Fibroblast of the aortic adventitia (primary cell): ENCODE measurements at regions not wholly inside any gene's neighbourhood (a gene's known extent, or its start where the extent isn't known, plus 50 kb on each side); places are given as distances from the start of the nearest gene placed in this dataset.

Experiments used
- DNase-seq: peaks from one replicate; pipeline ENCODE4 v3.0.0-alpha.2; 2010; ENCODE audit warnings: low read depth
- H3K4me3 ChIP-seq: 2 replicates; pipeline ENCODE4 v1.5.1; 2011; ENCODE audit warnings: low read depth, mild to moderate bottlenecking, control low read depth, low read length, moderate library complexity
- TF ChIP-seq, protein P1 (sequence below): IDR thresholded peaks from 2 replicates; pipeline ENCODE4 v1.5.1; 2011; ENCODE audit warnings: mild to moderate bottlenecking, low read length, control low read depth, inconsistent platforms; ENCODE audit not compliant: insufficient read depth

DNA sequence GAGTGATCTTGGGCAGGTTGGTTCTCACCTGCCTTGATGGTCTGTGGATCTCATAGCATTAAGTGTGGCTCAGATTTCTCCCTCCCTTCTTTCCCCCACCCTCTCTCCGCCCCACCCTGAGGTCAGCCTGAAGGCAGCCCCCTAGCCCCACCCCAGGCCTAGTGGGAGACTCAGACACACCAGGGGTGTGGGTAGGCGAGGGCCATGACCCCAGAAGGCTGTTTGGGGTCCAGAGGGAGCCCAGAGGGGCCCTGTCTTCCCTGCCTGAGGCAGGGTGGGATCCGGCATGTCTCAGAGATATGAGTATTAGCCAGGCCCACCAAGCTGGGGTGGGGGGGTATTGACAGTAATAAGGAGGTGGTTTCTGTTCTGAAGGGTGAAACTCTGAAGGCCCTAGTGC lies 160.5 kb downstream of the GLI2 start:
- H3K4me3 ChIP-seq: no peak overlapping the region
- TF ChIP-seq, protein P1, sequence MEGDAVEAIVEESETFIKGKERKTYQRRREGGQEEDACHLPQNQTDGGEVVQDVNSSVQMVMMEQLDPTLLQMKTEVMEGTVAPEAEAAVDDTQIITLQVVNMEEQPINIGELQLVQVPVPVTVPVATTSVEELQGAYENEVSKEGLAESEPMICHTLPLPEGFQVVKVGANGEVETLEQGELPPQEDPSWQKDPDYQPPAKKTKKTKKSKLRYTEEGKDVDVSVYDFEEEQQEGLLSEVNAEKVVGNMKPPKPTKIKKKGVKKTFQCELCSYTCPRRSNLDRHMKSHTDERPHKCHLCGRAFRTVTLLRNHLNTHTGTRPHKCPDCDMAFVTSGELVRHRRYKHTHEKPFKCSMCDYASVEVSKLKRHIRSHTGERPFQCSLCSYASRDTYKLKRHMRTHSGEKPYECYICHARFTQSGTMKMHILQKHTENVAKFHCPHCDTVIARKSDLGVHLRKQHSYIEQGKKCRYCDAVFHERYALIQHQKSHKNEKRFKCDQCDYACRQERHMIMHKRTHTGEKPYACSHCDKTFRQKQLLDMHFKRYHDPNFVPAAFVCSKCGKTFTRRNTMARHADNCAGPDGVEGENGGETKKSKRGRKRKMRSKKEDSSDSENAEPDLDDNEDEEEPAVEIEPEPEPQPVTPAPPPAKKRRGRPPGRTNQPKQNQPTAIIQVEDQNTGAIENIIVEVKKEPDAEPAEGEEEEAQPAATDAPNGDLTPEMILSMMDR: no peak
- no peak for DNase-seq

DNA sequence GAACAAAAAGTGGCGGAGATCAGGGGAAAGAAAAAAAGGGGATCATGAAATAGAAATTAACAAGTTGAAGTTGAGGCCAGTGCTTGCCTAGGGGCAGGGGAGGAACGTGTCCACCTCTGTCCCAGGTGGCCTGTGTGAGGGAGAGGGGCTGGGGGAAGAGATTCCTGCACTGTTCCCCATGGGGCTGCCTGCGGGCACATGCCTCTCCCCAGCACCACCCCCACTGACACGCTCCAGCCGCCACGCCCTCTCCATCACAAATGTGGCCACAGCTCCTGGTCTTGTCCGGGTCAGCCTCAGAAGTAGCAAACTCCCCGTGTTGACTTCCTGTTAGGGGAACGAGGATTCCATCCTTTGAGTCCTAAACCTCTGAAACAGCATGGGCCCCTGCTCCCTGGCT lies 161.2 kb downstream of the GLI2 start:
- TF ChIP-seq, protein P1: no peak

DNA sequence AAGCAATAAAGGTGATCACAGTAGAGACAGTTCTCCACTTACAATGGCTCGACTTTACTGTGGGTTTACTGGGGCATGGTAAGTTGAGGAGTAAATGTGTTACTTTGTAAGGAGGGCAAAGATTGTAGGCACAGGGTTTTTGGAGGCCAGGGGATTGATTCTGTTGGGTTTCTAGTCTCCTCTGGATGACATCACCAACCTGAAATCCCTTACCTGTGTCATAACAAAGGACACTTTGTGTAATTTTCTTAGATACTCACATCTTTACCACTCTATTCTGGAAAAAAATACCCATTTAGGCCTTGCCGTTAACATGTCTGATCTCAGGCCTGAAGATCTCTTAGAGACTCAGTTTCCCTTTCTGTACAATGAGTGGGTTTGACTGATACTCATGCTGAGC lies 161.7 kb downstream of the GLI2 start:
- no peak for DNase-seq
- no peak overlapping the region for H3K4me3 ChIP-seq
- TF ChIP-seq, protein P1: no peak

More for the DNA sequence above, 161.2 kb downstream of the GLI2 start:
- H3K4me3 ChIP-seq: no peak overlapping the region
- DNase-seq: no peak

DNA sequence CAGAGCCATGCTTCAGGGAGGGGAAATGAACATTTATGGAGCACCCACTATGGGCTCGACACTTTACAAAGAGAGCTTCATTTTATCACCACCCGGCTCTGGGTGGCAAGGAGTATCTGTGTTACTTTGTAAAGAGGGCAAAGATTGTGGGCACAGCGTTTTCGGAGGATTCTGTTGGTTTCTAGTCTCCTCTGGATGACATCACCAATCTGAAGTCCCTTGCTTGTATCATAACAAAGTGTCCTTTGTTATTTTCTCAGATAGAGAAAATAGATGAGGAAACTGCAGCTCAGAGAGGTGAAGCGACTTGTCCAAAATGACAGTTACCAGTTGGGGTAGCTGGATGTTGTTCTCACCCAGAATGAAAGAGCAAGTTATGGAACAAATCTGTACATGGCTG lies 162.8 kb downstream of the GLI2 start:
- TF ChIP-seq, protein P1: no peak
- DNase-seq: no peak
- H3K4me3 ChIP-seq: no peak overlapping the region

DNA sequence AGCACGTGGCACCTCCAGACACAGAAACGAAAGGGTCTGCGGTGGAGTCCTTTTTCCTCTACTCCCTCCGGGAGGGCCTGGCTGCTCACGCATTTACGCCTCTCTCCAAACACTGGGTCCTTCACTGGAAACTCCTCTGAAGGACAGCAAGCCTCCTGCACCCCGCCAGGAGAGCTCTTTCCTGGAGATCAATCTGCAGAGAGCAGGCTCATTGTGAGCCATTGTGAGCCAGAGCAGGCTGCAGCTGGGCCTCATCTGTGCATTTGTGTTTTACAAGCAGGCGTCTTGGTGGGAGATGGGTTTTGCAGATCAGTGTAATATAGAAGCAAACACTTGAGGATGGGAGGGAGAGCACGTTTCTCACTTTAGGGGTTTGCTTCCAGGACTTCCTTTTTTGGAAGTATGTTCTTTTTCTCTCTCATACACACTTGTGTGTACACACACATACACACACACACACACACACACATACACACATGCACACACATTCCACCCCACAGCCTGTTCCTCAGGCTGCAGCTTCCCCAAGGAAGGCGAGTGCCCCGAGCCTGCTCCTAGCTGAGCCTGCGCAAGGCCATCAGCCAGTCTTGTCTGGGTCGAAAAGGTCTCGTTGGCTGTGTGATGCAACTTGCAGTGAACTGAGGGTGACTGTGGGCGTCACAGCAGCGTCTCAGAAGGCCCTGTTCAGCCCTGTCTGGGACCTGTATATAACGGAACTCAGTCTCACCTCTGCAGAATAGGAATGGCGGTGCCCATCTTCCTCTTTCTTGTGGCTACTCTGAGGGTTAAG lies 163.5 kb downstream of the GLI2 start:
- H3K4me3 ChIP-seq: no peak overlapping the region
- DNase-seq: no peak
- TF ChIP-seq, protein P1: no peak

DNA sequence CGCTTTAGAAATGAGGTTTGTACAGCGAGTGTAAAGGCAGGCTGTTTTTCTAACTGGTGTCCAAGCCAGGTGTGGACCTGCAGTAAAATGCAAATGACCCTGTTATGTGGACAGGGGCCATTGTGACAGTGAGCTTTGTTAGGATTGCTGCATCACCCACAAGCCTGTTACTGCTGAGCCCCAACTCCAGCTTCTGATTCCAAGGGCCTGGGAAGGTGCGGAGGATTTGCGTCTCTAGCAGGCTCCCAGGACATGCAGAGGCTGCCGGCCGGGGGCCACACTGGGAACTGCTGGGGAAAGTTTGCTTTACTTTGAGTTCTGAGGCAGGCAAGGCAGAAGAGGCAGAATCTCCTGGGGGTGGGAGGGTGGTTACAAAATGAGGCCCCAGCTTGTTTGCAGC lies 164.1 kb downstream of the GLI2 start:
- H3K4me3 ChIP-seq: no peak overlapping the region
- DNase-seq: no peak
- TF ChIP-seq, protein P1: no peak

DNA sequence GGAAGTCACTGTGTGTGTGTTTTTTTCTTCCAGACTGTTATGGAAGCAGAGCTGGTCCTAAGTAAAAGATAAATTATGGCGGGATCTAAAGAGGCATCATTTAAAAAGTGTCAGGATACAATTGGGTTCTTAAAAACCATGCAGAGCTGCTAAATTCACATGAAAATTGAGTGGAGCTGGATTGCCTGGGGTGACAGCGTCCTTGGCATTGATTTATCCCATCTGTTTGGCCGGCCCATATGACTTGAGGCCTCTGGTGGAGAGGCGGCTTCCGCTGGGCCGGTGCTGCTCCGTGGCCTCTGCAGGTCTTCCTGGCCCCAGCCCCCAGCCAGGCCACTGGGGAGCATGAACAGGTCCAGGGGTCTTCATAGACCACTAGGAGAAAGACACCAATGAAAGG lies 165.5 kb downstream of the GLI2 start:
- peak; percentile 16 for DNase-seq
- TF ChIP-seq, protein P1: no peak
- no peak overlapping the region for H3K4me3 ChIP-seq
